IMR-90 (cell line): ENCODE measurements at regions not wholly inside any gene's neighbourhood (a gene's known extent, or its start where the extent isn't known, plus 50 kb on each side); places are given as distances from the start of the nearest gene placed in this dataset.
A peak's percentile ranks its signal among the peaks of the same experiment; 100 is the strongest.

ENCODE experiments used
- ATAC-seq: fragments of 200-7000 bp; cut with Tn5 transposase; 2 replicates; pipeline ENCODE4 v1.9.1; 2020; ENCODE audit warnings: low read depth, mild to moderate bottlenecking, moderate library complexity
- BruUV-seq: library from RNA; stranded (reverse); fragments of 400-500 nt; replicated peaks from 2 replicates; lab custom pipeline; 2021; lab: Mats Ljungman, UMichigan
- CTCF ChIA-PET: fragments of 300-600 bp; formaldehyde crosslinking; extraction: SDS; loops from one replicate; lab custom pipeline; 2021; ENCODE audit warnings: antibody characterized with exemption; lab: Yijun Ruan, JAX
- POLR2A ChIA-PET: fragments of 300-600 bp; sonication (Branson Sonifier 250); formaldehyde crosslinking; loops from one replicate; lab custom pipeline; 2022; ENCODE audit warnings: antibody characterized with exemption; ENCODE audit not compliant: unreplicated experiment; lab: Charles Lee
- DNase-seq: peaks from one replicate; pipeline ENCODE4 v3.0.0; 2013
- H2AFZ ChIP-seq: replicated peaks from 2 replicates; pipeline ENCODE3; 2013; ENCODE audit warnings: low read length, mild to moderate bottlenecking; ENCODE audit not compliant: poor library complexity
- H2AK5ac ChIP-seq: 2 replicates; pipeline ENCODE4 v1.6.1; 2013; ENCODE audit warnings: low read depth, low read length, inconsistent platforms
- H2AK9ac ChIP-seq: replicated peaks from 2 replicates; pipeline ENCODE3; 2013; ENCODE audit warnings: mild to moderate bottlenecking, low read depth, low read length, moderate library complexity; ENCODE audit not compliant: poor library complexity
- H2BK120ac ChIP-seq: 2 replicates; pipeline ENCODE4 v1.6.1; 2013; ENCODE audit warnings: low read depth, low read length, inconsistent platforms
- H2BK15ac ChIP-seq: 3 replicates; pipeline ENCODE4 v1.6.1; 2013; ENCODE audit warnings: low read depth, low read length, inconsistent platforms
- H2BK20ac ChIP-seq: 2 replicates; pipeline ENCODE4 v1.6.1; 2013; ENCODE audit warnings: low read depth, mild to moderate bottlenecking, inconsistent platforms, low read length, moderate library complexity
- H2BK5ac ChIP-seq: 2 replicates; pipeline ENCODE4 v1.6.1; 2013; ENCODE audit warnings: mild to moderate bottlenecking, low read depth, low read length, inconsistent platforms; ENCODE audit not compliant: poor library complexity, severe bottlenecking
- H3K14ac ChIP-seq: replicated peaks from 2 replicates; pipeline ENCODE4 v1.6.1; 2013; ENCODE audit warnings: low read depth, low read length, inconsistent platforms
- H3K18ac ChIP-seq: 2 replicates; pipeline ENCODE4 v1.6.1; 2013; ENCODE audit warnings: low read depth, low read length, control low read depth
- H3K23ac ChIP-seq: 2 replicates; pipeline ENCODE4 v1.6.1; 2013; ENCODE audit warnings: low read depth, low read length, inconsistent platforms
- H3K27ac ChIP-seq: 2 replicates; pipeline ENCODE4 v1.5.1; 2013; ENCODE audit warnings: mild to moderate bottlenecking, control low read depth, low read length; ENCODE audit not compliant: insufficient read depth
- H3K27me3 ChIP-seq: 2 replicates; pipeline ENCODE4 v1.6.1; 2013; ENCODE audit warnings: low read length; ENCODE audit not compliant: control insufficient read depth, insufficient read depth
- H3K36me3 ChIP-seq: 2 replicates; pipeline ENCODE4 v1.6.1; 2013; ENCODE audit warnings: low read length, mixed read lengths; ENCODE audit not compliant: control insufficient read depth, insufficient read depth
- H3K4ac ChIP-seq: 2 replicates; pipeline ENCODE4 v1.6.1; 2013; ENCODE audit warnings: low read depth, low read length, inconsistent platforms
- H3K4me1 ChIP-seq: 2 replicates; pipeline ENCODE4 v1.6.1; 2013; ENCODE audit warnings: low read length, mixed read lengths; ENCODE audit not compliant: control insufficient read depth, insufficient read depth
- H3K4me2 ChIP-seq: 2 replicates; pipeline ENCODE4 v1.6.1; 2013; ENCODE audit warnings: low read depth, mild to moderate bottlenecking, control low read depth, low read length, moderate library complexity
- H3K4me3 ChIP-seq: 2 replicates; pipeline ENCODE4 v1.5.1; 2013; ENCODE audit warnings: low read depth, mild to moderate bottlenecking, control low read depth, low read length, moderate library complexity; ENCODE audit not compliant: insufficient read depth
- H3K56ac ChIP-seq: 2 replicates; pipeline ENCODE4 v1.6.1; 2013; ENCODE audit warnings: low read length, inconsistent platforms; ENCODE audit not compliant: insufficient read depth; ENCODE audit errors: extremely low read depth
- H3K79me1 ChIP-seq, 2 experiments: 2 replicates each; pipeline ENCODE4 v1.6.1; 2013; ENCODE audit warnings: low read length in 2 of 2, inconsistent platforms in 1 of 2, low read depth in 1 of 2
- H3K9ac ChIP-seq: 2 replicates; pipeline ENCODE4 v1.6.1; 2013; ENCODE audit warnings: low read depth, low read length, control low read depth
- H3K9me1 ChIP-seq: 2 replicates; pipeline ENCODE4 v1.6.1; 2013; ENCODE audit warnings: low read length, inconsistent platforms; ENCODE audit not compliant: insufficient read depth
- H3K9me3 ChIP-seq: 2 replicates; pipeline ENCODE4 v1.6.1; 2013; ENCODE audit warnings: low read length; ENCODE audit not compliant: control insufficient read depth, insufficient read depth
- H4K20me1 ChIP-seq: 2 replicates; pipeline ENCODE4 v1.6.1; 2013; ENCODE audit warnings: low read length, inconsistent platforms; ENCODE audit not compliant: insufficient read depth
- H4K5ac ChIP-seq: 2 replicates; pipeline ENCODE4 v1.6.1; 2013; ENCODE audit warnings: mild to moderate bottlenecking, low read depth, low read length, control low read depth
- H4K8ac ChIP-seq, 2 experiments: 2 replicates each; pipeline ENCODE4 v1.6.1; 2013; ENCODE audit warnings: low read depth in 2 of 2, low read length in 2 of 2, control low read depth in 1 of 2, inconsistent platforms in 1 of 2
- H4K91ac ChIP-seq: 2 replicates; pipeline ENCODE4 v1.6.1; 2013; ENCODE audit warnings: low read depth, low read length, inconsistent platforms; ENCODE audit not compliant: insufficient read depth
- CEBPB ChIP-seq: IDR thresholded peaks from 2 replicates; pipeline ENCODE4 v1.6.1; 2012; ENCODE audit warnings: low read depth, low read length, improper control_type of control experiment
- FOS ChIP-seq: fragments of 150-350 bp; IDR thresholded peaks from 2 replicates; pipeline ENCODE4 v1.6.1; 2016; ENCODE audit warnings: low read depth, low read length
- WGBS, 2 experiments: methylation state at CpG; one replicate each; pipeline versions ENCODE4 v1.1.5 to v1.1.7; 2013; ENCODE audit warnings: missing lambda C conversion rate in 2 of 2; ENCODE audit not compliant: insufficient read length in 1 of 2; ENCODE audit errors: extremely low coverage in 2 of 2; 5-methylcytosine and 5-hydroxymethylcytosine counted together
- dilution Hi-C: fragments of 300-500 bp; cut with HindIII; formaldehyde crosslinking; loops from one replicate; pipeline ENCODE4 v1.14.3; 2018; ENCODE audit warnings: low sequenced_read_pairs; ENCODE audit not compliant: unreplicated experiment
- in situ Hi-C: fragments of 300-500 bp; cut with MboI; formaldehyde crosslinking; loops from 3 replicates; pipeline ENCODE4 v1.14.3; 2019; ENCODE audit warnings: low sequenced_read_pairs, inconsistent platforms, mixed read lengths
- intact Hi-C: fragments of 100-400 bp; cut with micrococcal nuclease; formaldehyde crosslinking; loops from 2 replicates; pipeline ENCODE4 v1.10.0; 2022

GRCh38 chr3:105118905-105119304 is 247.8 kb upstream of the ALCAM start:
- intact Hi-C loops (no loop called here), dilution Hi-C loops (no loop called here), in situ Hi-C loops (no loop called here)
- Histone ChIP-seq H2BK120ac (no peak overlapping the region), H3K27ac (no peak overlapping the region), H3K4me2 (no peak overlapping the region), H3K36me3 (no peaks in the 10 kb centered on the region), H3K79me1 (no peaks in the 10 kb centered on the region), H2BK5ac (no peak overlapping the region), H4K20me1 (no peaks in the 10 kb centered on the region), H4K91ac (no peak overlapping the region), H3K14ac (no peak overlapping the region), H3K4me1 (no peaks in the 10 kb centered on the region), H4K5ac (no peak overlapping the region), H3K9me3 (no peaks in the 10 kb centered on the region), H3K9me1 (no peaks in the 10 kb centered on the region), H3K56ac (no peak overlapping the region), H3K4ac (no peak overlapping the region), H2AK5ac (no peak overlapping the region), H2AK9ac (no peak overlapping the region), H3K18ac (no peak overlapping the region), H3K9ac (no peak overlapping the region), H3K4me3 (no peak overlapping the region), H2AFZ (no peak overlapping the region), H3K23ac (no peak overlapping the region), H4K8ac (no peak overlapping the region), H2BK20ac (no peak overlapping the region), H3K27me3 (no peaks in the 10 kb centered on the region), H2BK15ac (no peak overlapping the region)
- ChIA-PET CTCF (interaction anchor here (0.7 kb wide), 1 partner anchor 19 kb away, joined by 3 read pairs; no protein-coding TSS in a partner anchor), POLR2A (no interaction called here)
- WGBS, 2 experiments: no CpG with 5 or more reads among the region's 3 CpGs
- DNase-seq (peak; percentile 43), ATAC-seq (no peak)
- no TSS peak for BruUV-seq
- TF ChIP-seq FOS: no peak
- TF ChIP-seq CEBPB: peak; percentile 61
